Heart right ventricle (tissue), 16 donors: ENCODE measurements at regions not wholly inside any gene's neighbourhood (a gene's known extent, or its start where the extent isn't known, plus 50 kb on each side); places are given as distances from the start of the nearest gene placed in this dataset.

Experiments
- ATAC-seq, 8 donors: fragments of 200-7000 bp; cut with Tn5 transposase; one replicate each; pipeline ENCODE4 v1.9.1; 2020; ENCODE audit warnings: mild to moderate bottlenecking in 8 of 8, moderate library complexity in 8 of 8, moderate number of reproducible peaks in 1 of 8
- DNase-seq, 2 donors: peaks; one replicate each; pipeline ENCODE4 v3.0.0-alpha.2; 2020
- H3K27ac ChIP-seq, 10 donors: fragments of 200-600 bp; sonication (generic) in 2 of 10; one replicate each; pipeline versions ENCODE4 v1.5.0 to v1.8.0; 2020 to 2022; ENCODE audit warnings: mild to moderate bottlenecking in 3 of 10
- H3K27me3 ChIP-seq, 7 donors: fragments of 200-600 bp; one replicate each; pipeline ENCODE4 v1.8.0; 2021 to 2022; ENCODE audit warnings: mild to moderate bottlenecking in 2 of 7
- H3K36me3 ChIP-seq, 9 donors: fragments of 200-600 bp; sonication (generic) in 1 of 9; one replicate each; pipeline versions ENCODE4 v1.5.0 to v1.8.0; 2020 to 2022; ENCODE audit warnings: mild to moderate bottlenecking in 2 of 9
- H3K4me1 ChIP-seq, 9 donors: fragments of 200-600 bp; sonication (generic) in 1 of 9; one replicate each; pipeline versions ENCODE4 v1.5.0 to v1.8.0; 2020 to 2022; ENCODE audit warnings: mild to moderate bottlenecking in 4 of 9
- H3K4me3 ChIP-seq, 10 donors: fragments of 200-600 bp; sonication (generic) in 2 of 10; one replicate each; pipeline versions ENCODE4 v1.5.0 to v1.8.0; 2020 to 2022; ENCODE audit warnings: mild to moderate bottlenecking in 7 of 10, moderate library complexity in 2 of 10
- H3K9me3 ChIP-seq, 11 donors: fragments of 200-600 bp in 10 of 11; sonication (generic) in 2 of 11; one replicate each; pipeline versions ENCODE4 v1.5.0 to v1.8.0; 2013 to 2022; ENCODE audit warnings: mild to moderate bottlenecking in 2 of 11, control low read depth in 1 of 11, moderate library complexity in 1 of 11
- WGBS, 2 donors: extraction: QIAGEN DNeasy Blood & Tissue Kit; methylation state at CpG; one replicate each; pipeline ENCODE4 v1.1.7; 2013; ENCODE audit warnings: inconsistent platforms in 1 of 2; 5-methylcytosine and 5-hydroxymethylcytosine counted together
- intact Hi-C, 10 donors: fragments of 100-400 bp; cut with DNase I; formaldehyde crosslinking; loops; one replicate each; pipeline versions ENCODE4 v1.11.1 to v1.14.2; 2022
- TF ChIP-seq, protein P1 (sequence below), 9 donors: fragments of 200-600 bp; sonication (generic) in 2 of 9; IDR thresholded peaks; one replicate each; pipeline versions ENCODE4 v1.5.0 to v1.8.0; 2021 to 2022; ENCODE audit warnings: antibody characterized with exemption in 9 of 9, mild to moderate bottlenecking in 5 of 9, moderate library complexity in 1 of 9
- donor health status: Arrhythmogenic right ventricular cardiomyopathy.
- donor health status: ischemic (EF 13 %, LVEDD 7.1; RV severe dilation, severe dysfunction).
- donor health status: healthy with polysubstance abuse.
- donor health status: DM: no; HTN: yes; CAD: no.
- donor health status: DM: no; HTN: no; CAD: no.
- donor health status: ischemic (EF 25% LVEDD 6.9; RV normal size, moderate dysfunction).
- donor health status: ischemic (EF 25% LVEDD 5.7; RV mildly dilated, moderate dysfunction).
- donor health status: healthy.
- donor health status: DM: yes; HTN: yes; CAD: no.
- donor health status: Ischemic cardiomyopathy.
- donor health status: ischemic (EF 35%, LVEDD 5.7; RV mildly dilated, moderate dysfunction).
- donor health status: nonischemic (EF 11% LVEDD 7.7; RV severe dilation, severe dysfunction).
- donor health status: DM: yes; HTN: yes; CAD: no.
- donor health status: PGD.
- donor health status: ischemic (EF 29% LVEDD 5.4; RV normal size, mild dysfunction).
- donor health status: nonischemic (EF 23%, LVEDD 6.1; RV moderate dilation, normal function).

DNA sequence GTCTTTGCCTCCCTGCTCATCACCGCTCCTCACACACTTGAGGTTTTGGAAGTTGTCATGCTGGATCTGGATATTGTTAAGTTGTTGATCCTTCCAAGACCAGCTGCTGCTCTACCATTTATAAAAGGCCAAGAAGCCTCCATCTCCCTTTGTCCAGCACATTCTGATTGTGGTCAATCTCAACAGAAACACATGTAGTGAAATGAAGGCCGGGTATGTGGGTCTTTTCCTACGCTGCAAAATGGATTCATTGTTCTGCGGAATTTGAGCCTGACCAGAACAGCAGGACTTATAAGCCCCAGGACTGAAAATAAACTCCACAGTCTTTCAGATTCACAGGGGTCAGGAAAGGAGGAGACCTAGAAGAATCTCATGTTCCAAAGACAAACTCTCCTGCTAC, 238.4 kb downstream of the CMPK2 start:
- 89 to 91% methylated on average over 4 of the region's 4 CpGs for WGBS, 2 donors
- no peaks in the 10 kb centered on the region for H3K9me3 ChIP-seq
- DNase-seq (no peak), ATAC-seq (no peak)
- H3K27me3 ChIP-seq, result peaks cover 0 to 5% (median 0%) of the 10 kb centered on the region in 7 donors
- no peak overlapping the region for H3K27ac ChIP-seq
- H3K4me3 ChIP-seq, result no peak overlapping the region
- intact Hi-C loops, result no loop called here
- TF ChIP-seq, protein P1, sequence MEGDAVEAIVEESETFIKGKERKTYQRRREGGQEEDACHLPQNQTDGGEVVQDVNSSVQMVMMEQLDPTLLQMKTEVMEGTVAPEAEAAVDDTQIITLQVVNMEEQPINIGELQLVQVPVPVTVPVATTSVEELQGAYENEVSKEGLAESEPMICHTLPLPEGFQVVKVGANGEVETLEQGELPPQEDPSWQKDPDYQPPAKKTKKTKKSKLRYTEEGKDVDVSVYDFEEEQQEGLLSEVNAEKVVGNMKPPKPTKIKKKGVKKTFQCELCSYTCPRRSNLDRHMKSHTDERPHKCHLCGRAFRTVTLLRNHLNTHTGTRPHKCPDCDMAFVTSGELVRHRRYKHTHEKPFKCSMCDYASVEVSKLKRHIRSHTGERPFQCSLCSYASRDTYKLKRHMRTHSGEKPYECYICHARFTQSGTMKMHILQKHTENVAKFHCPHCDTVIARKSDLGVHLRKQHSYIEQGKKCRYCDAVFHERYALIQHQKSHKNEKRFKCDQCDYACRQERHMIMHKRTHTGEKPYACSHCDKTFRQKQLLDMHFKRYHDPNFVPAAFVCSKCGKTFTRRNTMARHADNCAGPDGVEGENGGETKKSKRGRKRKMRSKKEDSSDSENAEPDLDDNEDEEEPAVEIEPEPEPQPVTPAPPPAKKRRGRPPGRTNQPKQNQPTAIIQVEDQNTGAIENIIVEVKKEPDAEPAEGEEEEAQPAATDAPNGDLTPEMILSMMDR (IDR thresholded peaks at IDR 0.05), result no peak
- H3K36me3 ChIP-seq, result no peaks in the 10 kb centered on the region
- no peaks in the 10 kb centered on the region for H3K4me1 ChIP-seq

DNA sequence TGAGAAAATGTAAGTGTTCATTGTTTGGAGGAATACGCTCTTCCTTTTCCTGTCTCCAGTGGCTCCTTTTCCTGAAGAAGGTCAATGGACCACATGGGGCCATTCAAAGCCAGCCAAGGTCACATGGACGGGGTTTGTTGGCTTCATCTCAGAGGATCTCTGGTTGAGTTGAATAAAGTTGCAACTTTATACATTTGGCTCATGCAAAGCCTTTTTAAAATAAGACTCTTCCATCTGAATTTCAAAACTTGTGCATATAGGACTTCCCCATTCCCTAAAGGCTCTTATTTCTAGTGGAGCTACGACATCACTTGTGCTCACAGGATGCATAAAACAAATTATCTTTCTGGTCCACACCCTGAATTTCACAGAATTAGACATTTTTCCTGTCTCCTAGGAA, 235.5 kb downstream of the CMPK2 start:
- DNase-seq (no peak), ATAC-seq (no peak)
- H3K4me1 ChIP-seq, result no peaks in the 10 kb centered on the region
- no peak overlapping the region for H3K27ac ChIP-seq
- 39 to 54% methylated on average over 3 of the region's 3 CpGs for WGBS, 2 donors
- no peaks in the 10 kb centered on the region for H3K36me3 ChIP-seq
- no peaks in the 10 kb centered on the region for H3K9me3 ChIP-seq
- no peaks in the 10 kb centered on the region for H3K27me3 ChIP-seq
- H3K4me3 ChIP-seq, result no peak overlapping the region
- intact Hi-C loops, result no loop called here
- TF ChIP-seq, protein P1 (IDR thresholded peaks at IDR 0.05), result no peak

DNA sequence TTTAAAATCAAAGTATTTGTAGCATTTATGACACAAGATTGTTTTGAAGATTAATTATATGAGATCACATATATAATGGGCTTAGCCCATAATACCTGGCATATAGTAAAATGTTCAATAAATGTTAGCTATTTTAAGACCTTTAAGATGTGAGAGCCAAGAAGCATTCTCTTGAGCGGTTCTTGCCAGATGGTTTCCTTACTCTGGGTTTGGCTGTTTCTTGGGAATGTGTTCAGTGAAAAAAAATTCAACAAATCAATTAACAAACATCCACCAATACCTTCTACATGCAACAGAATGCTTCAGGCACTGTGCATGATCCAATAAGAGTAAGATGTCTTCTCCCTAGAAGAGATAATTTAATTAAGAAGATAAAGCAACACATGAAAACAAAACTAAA, 230.4 kb downstream of the CMPK2 start:
- 74 to 92% methylated on average over 1 of the region's 1 CpG for WGBS, 2 donors
- Histone ChIP-seq H3K27me3 (peaks cover 0 to 24% (median 4%) of the 10 kb centered on the region in 7 donors), H3K27ac (no peak overlapping the region), H3K36me3 (no peaks in the 10 kb centered on the region), H3K4me3 (no peak overlapping the region), H3K4me1 (no peaks in the 10 kb centered on the region), H3K9me3 (no peaks in the 10 kb centered on the region)
- intact Hi-C loops, result no loop called here
- DNase-seq (no peak), ATAC-seq (no peak)
- TF ChIP-seq, protein P1 (IDR thresholded peaks at IDR 0.05), result no peak

DNA sequence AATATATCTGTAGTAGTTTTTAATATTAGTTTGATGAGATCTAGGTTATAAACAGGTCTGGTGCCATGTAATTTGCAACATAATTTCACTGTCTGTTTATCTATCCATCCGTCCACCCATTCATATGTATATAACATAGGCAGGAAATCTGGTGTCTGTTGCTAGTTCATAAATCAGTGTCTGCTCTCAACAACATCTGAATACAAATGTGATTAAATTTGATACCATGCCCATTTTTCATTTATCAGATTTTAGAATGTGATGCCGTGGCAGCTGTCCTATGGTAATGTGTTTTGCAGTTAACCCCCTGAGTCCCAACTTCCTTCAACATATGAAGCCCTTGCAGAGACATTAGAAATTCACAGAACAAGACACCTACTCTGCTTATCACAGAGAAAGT, 228.4 kb downstream of the CMPK2 start:
- Histone ChIP-seq H3K36me3 (no peaks in the 10 kb centered on the region), H3K27ac (no peak overlapping the region), H3K4me1 (no peaks in the 10 kb centered on the region), H3K9me3 (no peaks in the 10 kb centered on the region), H3K4me3 (no peak overlapping the region), H3K27me3 (peaks cover 0 to 24% (median 4%) of the 10 kb centered on the region in 7 donors)
- WGBS, 2 donors, result 36 to 38% methylated on average over 2 of the region's 2 CpGs
- ATAC-seq, result no peak
- no peak for DNase-seq
- intact Hi-C loops, result no loop called here
- TF ChIP-seq, protein P1 (IDR thresholded peaks at IDR 0.05), result no peak
